ENCODE measurements at regions not wholly inside any gene's neighbourhood (a gene's known extent, or its start where the extent isn't known, plus 50 kb on each side); places are given as distances from the start of the nearest gene placed in this dataset.

DNA sequence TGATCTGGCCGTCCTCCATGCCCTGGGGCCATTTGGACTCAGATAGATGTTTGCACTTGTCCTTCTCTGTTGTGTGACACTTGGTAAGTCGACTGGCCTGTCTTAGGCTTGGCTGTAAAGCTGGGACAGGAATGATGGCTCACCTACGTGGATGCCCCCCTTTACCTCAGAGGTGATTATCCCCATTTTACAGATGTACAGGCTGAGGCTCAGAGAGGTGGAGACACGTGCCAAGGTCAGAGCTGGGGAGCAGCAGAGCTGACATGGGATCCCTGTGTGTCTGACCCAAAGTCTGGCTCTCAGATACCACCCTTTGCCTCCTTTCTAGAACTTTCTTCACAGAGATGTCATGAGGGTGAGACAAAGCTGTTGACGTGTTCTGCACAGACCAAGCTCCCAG, 71.3 kb upstream of the CIBAR2 start:
- H3K36me3 ChIP-seq (replicated peaks in 1 of 2; ENCODE audit: control insufficient read depth in 1 of 2, insufficient read depth in 2 of 2, low read length in 2 of 2): peaks cover 0 to 12% of the 10 kb centered on the region in 2 experiments; a peak in 1 of 5 replicates
- H3K4me3 ChIP-seq (replicated peaks in 1 of 3; ENCODE audit: insufficient read depth in 1 of 3, low read depth in 2 of 3, low read length in 3 of 3): no peak overlapping the region
- BruUV-seq (replicated peaks): no TSS peak
- DNase-seq (ENCODE audit: low spot score) (no peak), ATAC-seq (no peak), FAIRE-seq (no peak)
- TF ChIP-seq SALL2 (CRISPR knock-in tag; IDR thresholded peaks at IDR 0.05): no peak
- TF ChIP-seq, protein P1, sequence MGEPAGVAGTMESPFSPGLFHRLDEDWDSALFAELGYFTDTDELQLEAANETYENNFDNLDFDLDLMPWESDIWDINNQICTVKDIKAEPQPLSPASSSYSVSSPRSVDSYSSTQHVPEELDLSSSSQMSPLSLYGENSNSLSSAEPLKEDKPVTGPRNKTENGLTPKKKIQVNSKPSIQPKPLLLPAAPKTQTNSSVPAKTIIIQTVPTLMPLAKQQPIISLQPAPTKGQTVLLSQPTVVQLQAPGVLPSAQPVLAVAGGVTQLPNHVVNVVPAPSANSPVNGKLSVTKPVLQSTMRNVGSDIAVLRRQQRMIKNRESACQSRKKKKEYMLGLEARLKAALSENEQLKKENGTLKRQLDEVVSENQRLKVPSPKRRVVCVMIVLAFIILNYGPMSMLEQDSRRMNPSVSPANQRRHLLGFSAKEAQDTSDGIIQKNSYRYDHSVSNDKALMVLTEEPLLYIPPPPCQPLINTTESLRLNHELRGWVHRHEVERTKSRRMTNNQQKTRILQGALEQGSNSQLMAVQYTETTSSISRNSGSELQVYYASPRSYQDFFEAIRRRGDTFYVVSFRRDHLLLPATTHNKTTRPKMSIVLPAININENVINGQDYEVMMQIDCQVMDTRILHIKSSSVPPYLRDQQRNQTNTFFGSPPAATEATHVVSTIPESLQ (CRISPR knock-in tag; conservative IDR thresholded peaks at IDR 0.05): no peak
- TF ChIP-seq ZNF776 (CRISPR knock-in tag; IDR thresholded peaks at IDR 0.05): no peak
- TF ChIP-seq, protein P2, sequence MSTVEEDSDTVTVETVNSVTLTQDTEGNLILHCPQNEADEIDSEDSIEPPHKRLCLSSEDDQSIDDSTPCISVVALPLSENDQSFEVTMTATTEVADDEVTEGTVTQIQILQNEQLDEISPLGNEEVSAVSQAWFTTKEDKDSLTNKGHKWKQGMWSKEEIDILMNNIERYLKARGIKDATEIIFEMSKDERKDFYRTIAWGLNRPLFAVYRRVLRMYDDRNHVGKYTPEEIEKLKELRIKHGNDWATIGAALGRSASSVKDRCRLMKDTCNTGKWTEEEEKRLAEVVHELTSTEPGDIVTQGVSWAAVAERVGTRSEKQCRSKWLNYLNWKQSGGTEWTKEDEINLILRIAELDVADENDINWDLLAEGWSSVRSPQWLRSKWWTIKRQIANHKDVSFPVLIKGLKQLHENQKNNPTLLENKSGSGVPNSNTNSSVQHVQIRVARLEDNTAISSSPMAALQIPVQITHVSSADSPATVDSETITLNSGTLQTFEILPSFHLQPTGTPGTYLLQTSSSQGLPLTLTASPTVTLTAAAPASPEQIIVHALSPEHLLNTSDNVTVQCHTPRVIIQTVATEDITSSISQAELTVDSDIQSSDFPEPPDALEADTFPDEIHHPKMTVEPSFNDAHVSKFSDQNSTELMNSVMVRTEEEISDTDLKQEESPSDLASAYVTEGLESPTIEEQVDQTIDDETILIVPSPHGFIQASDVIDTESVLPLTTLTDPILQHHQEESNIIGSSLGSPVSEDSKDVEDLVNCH (CRISPR knock-in tag; IDR thresholded peaks at IDR 0.05): no peak
- no peak for TF ChIP-seq HDAC1 (CRISPR knock-in tag; IDR thresholded peaks at IDR 0.05)
- TF ChIP-seq, protein P3, sequence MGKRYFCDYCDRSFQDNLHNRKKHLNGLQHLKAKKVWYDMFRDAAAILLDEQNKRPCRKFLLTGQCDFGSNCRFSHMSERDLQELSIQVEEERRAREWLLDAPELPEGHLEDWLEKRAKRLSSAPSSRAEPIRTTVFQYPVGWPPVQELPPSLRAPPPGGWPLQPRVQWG (CRISPR knock-in tag; IDR thresholded peaks at IDR 0.05; ENCODE audit: borderline replicate concordance, low read depth): no peak
- TF ChIP-seq SAFB2 (CRISPR knock-in tag; IDR thresholded peaks at IDR 0.05; ENCODE audit: borderline replicate concordance, low read depth): no peak
- no peak; the same call in 1 of the 2 replicates for TF ChIP-seq ZNF788 (CRISPR knock-in tag; IDR thresholded peaks at IDR 0.05; ENCODE audit: borderline replicate concordance)
- TF ChIP-seq RBM22 (optimal IDR thresholded peaks at IDR 0.05; ENCODE audit: low read length): no peak
- TF ChIP-seq GABPA (IDR thresholded peaks at IDR 0.05; ENCODE audit: low read depth, low read length): 0 out of 2 replicates have a peak, but pooled peaks have one; percentile 1
- TF ChIP-seq GABPA (CRISPR knock-in tag; IDR thresholded peaks at IDR 0.05; ENCODE audit: low read depth): no peak
- TF ChIP-seq, protein P4, sequence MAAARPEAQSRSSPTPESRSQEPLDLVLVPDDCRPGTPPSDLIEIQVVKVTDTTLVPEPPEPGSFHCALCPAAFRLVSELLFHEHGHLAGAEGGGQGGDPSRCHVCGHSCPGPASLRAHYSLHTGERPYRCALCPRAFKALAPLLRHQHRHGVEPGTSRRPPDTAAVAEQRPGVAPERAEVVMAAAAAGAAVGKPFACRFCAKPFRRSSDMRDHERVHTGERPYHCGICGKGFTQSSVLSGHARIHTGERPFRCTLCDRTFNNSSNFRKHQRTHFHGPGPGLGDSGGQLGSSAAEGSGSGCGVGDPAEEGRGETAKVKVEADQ (CRISPR knock-in tag; IDR thresholded peaks at IDR 0.05; ENCODE audit: borderline replicate concordance): no peak
- TF ChIP-seq, protein P5, sequence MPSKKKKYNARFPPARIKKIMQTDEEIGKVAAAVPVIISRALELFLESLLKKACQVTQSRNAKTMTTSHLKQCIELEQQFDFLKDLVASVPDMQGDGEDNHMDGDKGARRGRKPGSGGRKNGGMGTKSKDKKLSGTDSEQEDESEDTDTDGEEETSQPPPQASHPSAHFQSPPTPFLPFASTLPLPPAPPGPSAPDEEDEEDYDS (CRISPR knock-in tag; IDR thresholded peaks at IDR 0.05): no peak
- TF ChIP-seq, protein P6, sequence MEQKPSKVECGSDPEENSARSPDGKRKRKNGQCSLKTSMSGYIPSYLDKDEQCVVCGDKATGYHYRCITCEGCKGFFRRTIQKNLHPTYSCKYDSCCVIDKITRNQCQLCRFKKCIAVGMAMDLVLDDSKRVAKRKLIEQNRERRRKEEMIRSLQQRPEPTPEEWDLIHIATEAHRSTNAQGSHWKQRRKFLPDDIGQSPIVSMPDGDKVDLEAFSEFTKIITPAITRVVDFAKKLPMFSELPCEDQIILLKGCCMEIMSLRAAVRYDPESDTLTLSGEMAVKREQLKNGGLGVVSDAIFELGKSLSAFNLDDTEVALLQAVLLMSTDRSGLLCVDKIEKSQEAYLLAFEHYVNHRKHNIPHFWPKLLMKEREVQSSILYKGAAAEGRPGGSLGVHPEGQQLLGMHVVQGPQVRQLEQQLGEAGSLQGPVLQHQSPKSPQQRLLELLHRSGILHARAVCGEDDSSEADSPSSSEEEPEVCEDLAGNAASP (CRISPR knock-in tag; IDR thresholded peaks at IDR 0.05; ENCODE audit: borderline replicate concordance): no peak
- TF ChIP-seq ZSCAN25 (CRISPR knock-in tag; IDR thresholded peaks at IDR 0.05): no peak
- peak; percentile 78 for TF ChIP-seq ZNF629 (CRISPR knock-in tag; conservative IDR thresholded peaks at IDR 0.05)
- TF ChIP-seq GPN1 (CRISPR knock-in tag; IDR thresholded peaks at IDR 0.05; ENCODE audit: borderline replicate concordance): no peak
- no peak for TF ChIP-seq HNRNPUL1 (IDR thresholded peaks at IDR 0.05; ENCODE audit: low read depth, low read length)
- TF ChIP-seq ZSCAN21 (CRISPR knock-in tag; IDR thresholded peaks at IDR 0.05; ENCODE audit: borderline replicate concordance): no peak
- 75% methylated on average over 5 of the region's 5 CpGs for WGBS (ENCODE audit: low lambda C conversion rate)
- H3K4me1 ChIP-seq (ENCODE audit: insufficient read depth, low read length): peaks cover 19% of the 10 kb centered on the region
- no peaks in the 10 kb centered on the region for H3K27me3 ChIP-seq (ENCODE audit: control insufficient read depth in 1 of 2, insufficient read depth in 2 of 2, low read length in 2 of 2)
- no peak overlapping the region for H3K27ac ChIP-seq (ENCODE audit: extremely low read length, insufficient read depth, low read length)
- no peaks in the 10 kb centered on the region for H3K79me2 ChIP-seq (ENCODE audit: insufficient read depth, low read length)
- intact Hi-C loops (cut with micrococcal nuclease; ENCODE audit: unreplicated experiment) (no loop called here), in situ Hi-C loops (cut with HindIII; ENCODE audit: extremely low pct_ligation_motif_present, low pct_unique_long_range_greater_than_20kb) (no loop called here)
- no peak overlapping the region for H2AFZ ChIP-seq (ENCODE audit: low read length)
- no peak overlapping the region for H3K9ac ChIP-seq (ENCODE audit: insufficient read depth, low read depth, low read length)
- no peak overlapping the region for H3K4me2 ChIP-seq (ENCODE audit: low read depth, low read length)
- CTCF ChIA-PET (ENCODE audit: low intra/inter-chr PET ratio, low total read pairs): no interaction called here
- peaks cover 3% of the 10 kb centered on the region; the same call in 1 of the 2 replicates for H4K20me1 ChIP-seq (ENCODE audit: insufficient read depth, low read length)
- H3K9me3 ChIP-seq (ENCODE audit: low read length): peaks cover 13% of the 10 kb centered on the region; the same call in 1 of the 2 replicates
- POLR2A ChIA-PET: no interaction called here
